ENCODE measurements at regions not wholly inside any gene's neighbourhood (a gene's known extent, or its start where the extent isn't known, plus 50 kb on each side); places are given as distances from the start of the nearest gene placed in this dataset.
"Not testable (repeated sequence)": the region's sequence is repeated elsewhere in the genome, so short reads cannot be mapped to it uniquely, and the experiment has no call there.

GRCh38 chr21:27578741-27579265 is 611.9 kb upstream of the ADAMTS5 start:
- DNase-seq (ENCODE audit: low read depth in 2 of 2) = no peak

- no peak for DNase-seq (ENCODE audit: low read depth in 2 of 2)
Measured at GRCh38 chr21:27572696-27573095, 605.8 kb upstream of the ADAMTS5 start.

- DNase-seq (ENCODE audit: low read depth in 2 of 2) = no peak
Measured at GRCh38 chr21:27571706-27572105, 604.8 kb upstream of the ADAMTS5 start.

GRCh38 chr21:27570306-27570868 is 603.5 kb upstream of the ADAMTS5 start:
- DNase-seq (ENCODE audit: low read depth in 2 of 2) = no peak

GRCh38 chr21:27569831-27570230 is 602.9 kb upstream of the ADAMTS5 start:
- no peak for DNase-seq (ENCODE audit: low read depth in 2 of 2)

GRCh38 chr21:27569091-27569490 is 602.2 kb upstream of the ADAMTS5 start:
- DNase-seq (ENCODE audit: low read depth in 2 of 2) = no peak

GRCh38 chr21:27567381-27567780 is 600.5 kb upstream of the ADAMTS5 start:
- DNase-seq (ENCODE audit: low read depth in 2 of 2) = no peak

GRCh38 chr21:27566521-27566920 is 599.6 kb upstream of the ADAMTS5 start:
- no peak for DNase-seq (ENCODE audit: low read depth in 2 of 2)

- DNase-seq (ENCODE audit: low read depth in 2 of 2) = no peak
Measured at GRCh38 chr21:27565364-27565763, 598.5 kb upstream of the ADAMTS5 start.

- DNase-seq (ENCODE audit: low read depth in 2 of 2) = no peak
Measured at GRCh38 chr21:27564684-27565301, 597.9 kb upstream of the ADAMTS5 start.

- no peak for DNase-seq (ENCODE audit: low read depth in 2 of 2)
Measured at GRCh38 chr21:27562303-27562702, 595.4 kb upstream of the ADAMTS5 start.

- DNase-seq (ENCODE audit: low read depth in 2 of 2) = no peak
Measured at GRCh38 chr21:27561116-27561515, 594.2 kb upstream of the ADAMTS5 start.

GRCh38 chr21:27557356-27557755 is 590.5 kb upstream of the ADAMTS5 start:
- DNase-seq (ENCODE audit: low read depth in 2 of 2) = no peak

- DNase-seq (ENCODE audit: low read depth in 2 of 2) = no peak
Measured at GRCh38 chr21:27555996-27556395, 589.1 kb upstream of the ADAMTS5 start.

GRCh38 chr21:27550287-27550686 is 583.4 kb upstream of the ADAMTS5 start:
- DNase-seq (ENCODE audit: low read depth in 2 of 2) = no peak

GRCh38 chr21:27548486-27548885 is 581.6 kb upstream of the ADAMTS5 start:
- DNase-seq (ENCODE audit: low read depth in 2 of 2) = no peak

GRCh38 chr21:27545754-27546349 is 579.0 kb upstream of the ADAMTS5 start:
- DNase-seq (ENCODE audit: low read depth in 2 of 2) = no peak

GRCh38 chr21:27542126-27542525 is 575.2 kb upstream of the ADAMTS5 start:
- not testable (repeated sequence) for DNase-seq (ENCODE audit: low read depth in 2 of 2)

- DNase-seq (ENCODE audit: low read depth in 2 of 2) = no peak
Measured at GRCh38 chr21:27536319-27536718, 569.4 kb upstream of the ADAMTS5 start.

GRCh38 chr21:27535188-27535587 is 568.3 kb upstream of the ADAMTS5 start:
- no peak for DNase-seq (ENCODE audit: low read depth in 2 of 2)

- DNase-seq (ENCODE audit: low read depth in 2 of 2) = no peak
Measured at GRCh38 chr21:27534206-27534605, 567.3 kb upstream of the ADAMTS5 start.

- no peak for DNase-seq (ENCODE audit: low read depth in 2 of 2)
Measured at GRCh38 chr21:27532076-27532475, 565.2 kb upstream of the ADAMTS5 start.

- DNase-seq (ENCODE audit: low read depth in 2 of 2) = no peak
Measured at GRCh38 chr21:27528697-27529096, 561.8 kb upstream of the ADAMTS5 start.

All from stimulated activated CD8-positive, alpha-beta memory T cell treated with anti-CD3 and anti-CD28 coated beads, Interleukin-7, amount 100 ng/mL, for 4 hours (primary cell).